HG02973 (cell line): ENCODE measurements at regions not wholly inside any gene's neighbourhood (a gene's known extent, or its start where the extent isn't known, plus 50 kb on each side); places are given as distances from the start of the nearest gene placed in this dataset.
"Not testable (repeated sequence)": the region's sequence is repeated elsewhere in the genome, so short reads cannot be mapped to it uniquely, and the experiment has no call there.

Source experiments
- ATAC-seq: cut with Tn5 transposase; IDR thresholded peaks from one replicate; pipeline ENCODE4 v1.9.1; 2021; ENCODE audit warnings: moderate library complexity; ENCODE audit not compliant: unreplicated experiment

DNA sequence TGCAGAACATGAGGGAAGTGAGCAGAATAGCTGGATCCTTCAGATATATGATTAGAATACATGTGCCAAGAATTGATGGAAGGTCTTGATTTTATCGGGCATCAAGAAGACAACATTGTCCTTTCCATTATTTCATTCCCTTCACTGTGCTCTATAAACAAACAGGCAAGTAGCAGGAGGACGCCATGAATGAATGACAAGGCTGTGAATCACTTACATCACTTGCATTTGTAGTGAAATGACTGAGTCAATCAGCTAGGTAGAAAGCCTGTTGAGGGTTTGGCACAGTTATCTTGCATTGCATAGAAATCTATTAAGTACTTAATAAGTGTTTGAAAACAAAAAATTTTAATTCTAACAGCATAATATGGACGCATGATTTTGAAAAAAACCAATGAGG, 548.8 kb upstream of the IZUMO3 start:
- no peak for ATAC-seq

GRCh38 chr9:25078202-25078601, 532.5 kb upstream of the IZUMO3 start:
- no peak for ATAC-seq

DNA sequence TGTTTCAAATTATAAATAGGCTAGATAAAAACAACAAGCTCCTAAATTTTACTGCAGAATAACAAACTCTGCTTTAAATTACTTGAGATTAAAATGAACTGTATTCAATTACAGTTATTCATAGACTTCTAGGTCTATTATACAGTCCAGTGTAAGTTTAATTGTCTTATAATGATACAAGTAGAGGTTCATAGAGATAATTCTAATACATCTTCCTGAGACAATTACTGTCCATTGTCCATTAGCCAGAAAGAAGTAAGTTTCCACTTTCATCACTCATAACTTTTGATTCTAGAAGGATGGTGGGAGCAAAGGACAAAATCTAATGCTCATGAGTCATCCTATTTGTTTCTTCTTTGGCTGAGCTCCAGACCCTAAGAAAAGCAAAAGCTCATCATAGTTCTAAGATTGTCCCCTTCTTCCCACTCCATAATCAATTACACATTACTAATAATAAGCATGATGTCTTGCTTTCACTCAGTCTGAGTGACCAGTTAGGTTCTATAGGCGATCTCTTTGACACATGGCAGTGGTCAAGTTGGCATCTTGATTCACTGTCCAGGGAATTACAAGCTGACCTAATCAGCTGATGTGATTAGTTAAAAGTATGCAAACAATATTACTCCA, 502.5 kb upstream of the IZUMO3 start:
- ATAC-seq, result no peak

- ATAC-seq, result not testable (repeated sequence)
Measured at GRCh38 chr9:25045469-25045868, 499.8 kb upstream of the IZUMO3 start.

- ATAC-seq, result no peak
Measured at GRCh38 chr9:25029743-25030142, 484.0 kb upstream of the IZUMO3 start.

DNA sequence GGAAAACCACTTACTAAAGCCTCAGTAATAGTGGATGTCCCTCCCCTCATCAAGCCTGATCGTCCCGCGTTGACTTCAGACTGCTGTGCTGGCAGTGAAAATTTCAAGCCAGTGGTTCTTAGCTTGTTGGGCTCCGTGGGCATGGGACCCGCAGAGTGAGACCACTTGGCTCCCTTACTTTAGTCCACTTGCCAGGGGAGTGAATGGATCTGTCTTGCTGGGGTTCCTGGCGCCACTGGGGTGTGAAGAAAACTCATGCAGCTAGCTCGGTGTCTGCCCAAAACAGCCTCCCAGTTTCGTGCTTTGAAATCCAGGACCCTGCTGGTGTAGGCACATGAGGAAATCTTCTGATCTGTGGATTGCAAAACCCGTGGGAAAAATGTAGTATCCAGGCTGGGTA, 480.0 kb upstream of the IZUMO3 start:
- no peak for ATAC-seq

- ATAC-seq, result no peak
Measured at GRCh38 chr9:25025156-25025555, 479.5 kb upstream of the IZUMO3 start.

DNA sequence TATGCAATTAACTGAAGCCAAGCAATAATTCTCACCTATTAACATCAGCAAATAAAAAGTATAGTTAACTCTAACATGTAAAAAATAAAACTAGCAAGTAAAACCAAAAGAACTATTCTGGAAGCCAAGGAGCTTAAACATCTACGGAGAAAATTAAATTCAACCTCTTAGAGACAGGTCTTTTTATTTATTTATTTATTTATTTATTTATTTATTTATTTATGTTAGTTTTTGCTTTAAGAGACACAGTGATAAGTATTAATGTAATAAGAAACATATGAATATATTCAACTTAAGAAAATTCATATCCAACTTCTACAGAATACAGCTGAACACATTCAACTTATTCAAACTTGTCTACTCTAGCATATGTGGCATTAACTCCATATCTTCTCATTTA, 472.1 kb upstream of the IZUMO3 start:
- ATAC-seq, result no peak

GRCh38 chr9:25010027-25010662, 464.4 kb upstream of the IZUMO3 start:
- no peak for ATAC-seq

- ATAC-seq, result no peak
Measured at GRCh38 chr9:25003686-25004085, 458.0 kb upstream of the IZUMO3 start.

GRCh38 chr9:24986331-24986730, 440.6 kb upstream of the IZUMO3 start:
- no peak for ATAC-seq

DNA sequence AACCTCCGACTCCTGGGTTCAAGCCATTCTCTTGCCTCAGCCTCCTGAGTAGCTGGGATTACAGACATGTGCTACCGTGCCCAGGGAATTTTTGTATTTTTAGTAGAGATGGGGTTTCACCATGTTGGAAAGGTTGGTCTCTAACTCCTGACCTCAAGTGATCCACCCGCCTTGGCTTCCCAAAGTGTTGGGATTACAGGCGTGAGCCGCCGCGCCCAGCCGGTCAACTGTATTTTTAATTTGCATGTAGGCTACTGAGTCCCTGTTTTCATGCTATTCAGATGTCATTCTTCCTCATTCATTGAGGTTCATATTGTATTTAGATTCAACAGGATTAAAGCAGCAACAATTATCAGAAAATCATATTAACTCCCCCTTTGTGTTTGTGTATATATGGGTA, 425.1 kb upstream of the IZUMO3 start:
- ATAC-seq, result not testable (repeated sequence)

DNA sequence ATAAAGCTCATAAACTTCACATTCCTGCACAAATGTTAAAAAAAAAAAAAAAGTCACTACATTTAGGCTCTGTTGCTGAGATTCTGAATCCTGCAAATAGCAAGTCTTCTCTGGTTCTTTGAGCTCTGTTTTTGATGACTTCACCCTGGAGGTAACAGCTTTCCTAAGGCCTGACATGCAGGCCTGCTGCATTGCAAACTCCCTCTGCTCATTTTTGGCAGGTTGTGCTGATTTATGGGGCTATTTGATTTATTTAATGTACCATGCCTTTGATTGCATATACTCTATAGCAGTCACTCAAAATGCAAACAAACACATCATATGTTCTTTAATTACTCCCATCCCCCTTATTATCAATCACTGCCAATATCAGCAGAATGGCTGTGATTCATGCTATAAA, 416.1 kb upstream of the IZUMO3 start:
- ATAC-seq, result no peak

DNA sequence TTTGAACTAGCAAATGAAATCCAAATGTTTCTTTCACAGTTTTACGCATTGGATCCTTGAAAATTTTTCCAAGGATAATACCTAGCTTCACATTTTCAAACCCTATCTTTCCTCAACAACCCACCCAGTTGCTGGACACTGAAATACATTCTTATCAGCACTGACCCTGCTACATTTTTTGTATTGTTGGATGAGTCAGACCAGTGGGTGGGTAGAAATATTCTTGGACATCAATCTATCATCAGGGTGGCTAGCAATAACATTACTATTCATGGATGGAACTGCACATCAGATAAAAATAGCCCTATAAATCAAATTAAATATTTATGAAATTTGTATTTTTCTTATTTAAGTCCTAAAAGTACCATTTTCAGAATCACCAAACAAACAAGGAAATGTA, 407.4 kb upstream of the IZUMO3 start:
- no peak for ATAC-seq

- no peak for ATAC-seq
Measured at GRCh38 chr9:24939109-24939850, 393.6 kb upstream of the IZUMO3 start.

- no peak for ATAC-seq
Measured at GRCh38 chr9:24936117-24936516, 390.4 kb upstream of the IZUMO3 start.

DNA sequence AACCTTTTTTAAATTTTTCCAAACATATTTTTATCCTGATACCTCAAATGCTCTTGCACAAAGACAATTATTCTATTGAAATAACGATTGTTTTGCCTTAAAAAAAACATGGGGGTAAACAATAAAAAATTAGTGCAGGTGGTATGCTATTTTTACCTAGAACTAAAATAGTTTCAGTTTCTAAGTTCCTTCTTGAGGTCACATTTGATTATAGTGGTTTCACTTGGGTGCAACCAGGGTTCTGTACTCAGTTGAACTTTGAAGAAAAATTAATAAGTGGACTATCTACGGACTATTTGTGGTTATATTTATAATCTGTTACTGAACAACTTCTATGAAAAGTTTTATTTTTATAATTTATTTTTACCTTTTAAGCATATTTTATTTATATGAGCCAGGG, 387.1 kb upstream of the IZUMO3 start:
- no peak for ATAC-seq

DNA sequence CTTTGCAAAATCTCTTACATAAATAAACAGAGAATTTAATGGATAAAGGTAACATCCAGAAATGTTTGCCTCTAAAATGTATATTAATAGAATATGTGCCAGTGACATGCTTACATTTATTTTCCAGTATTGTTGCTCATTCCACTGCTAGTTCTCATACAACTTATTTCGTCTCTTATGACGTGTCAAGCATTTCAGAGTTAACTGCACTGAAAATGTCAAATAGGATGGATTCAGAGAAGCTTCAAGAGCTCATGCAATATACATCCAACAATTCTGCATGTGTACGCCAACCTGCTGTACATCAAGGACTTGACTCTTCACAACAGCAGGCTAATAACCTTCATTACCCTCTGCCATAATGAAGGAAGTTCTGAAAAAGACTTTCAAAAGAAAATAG, 386.2 kb upstream of the IZUMO3 start:
- ATAC-seq, result no peak

DNA sequence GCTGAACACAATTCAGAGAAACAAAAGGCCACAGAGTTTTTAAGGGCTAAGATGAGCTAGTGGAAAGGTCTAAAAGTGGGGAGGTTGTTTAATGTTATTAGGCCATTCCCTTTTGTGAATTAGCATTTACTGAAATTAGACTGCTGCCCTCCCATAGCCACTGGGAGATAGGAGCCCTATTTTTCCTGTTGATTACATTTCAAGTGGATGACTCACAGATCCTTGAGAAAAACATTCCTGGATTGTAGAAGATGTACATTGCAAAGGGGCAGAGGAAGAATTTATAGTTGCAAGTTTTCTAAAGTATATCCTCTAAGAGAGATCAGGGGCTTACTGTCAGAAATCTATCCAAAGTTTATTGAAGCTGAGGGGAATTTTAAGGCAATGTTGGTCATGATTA, 367.1 kb upstream of the IZUMO3 start:
- no peak for ATAC-seq

DNA sequence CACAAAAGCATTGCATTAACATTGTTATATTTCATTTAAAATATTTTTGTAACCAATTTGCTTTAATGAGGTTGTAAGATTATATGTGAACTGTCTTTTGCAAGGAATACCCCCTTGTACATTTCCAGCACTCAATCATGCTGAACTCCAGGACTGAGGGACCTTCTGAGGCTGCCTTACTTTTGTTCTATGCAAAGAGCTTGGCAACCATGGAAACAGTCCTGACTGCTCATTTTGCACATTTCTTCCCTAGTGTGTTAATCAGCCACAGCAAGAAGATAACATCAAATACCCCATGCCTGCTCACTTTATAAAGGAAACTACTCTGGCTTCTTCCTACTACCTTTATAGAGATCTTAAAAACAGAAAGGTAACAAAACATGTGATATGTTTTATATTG, 355.6 kb upstream of the IZUMO3 start:
- ATAC-seq, result no peak

DNA sequence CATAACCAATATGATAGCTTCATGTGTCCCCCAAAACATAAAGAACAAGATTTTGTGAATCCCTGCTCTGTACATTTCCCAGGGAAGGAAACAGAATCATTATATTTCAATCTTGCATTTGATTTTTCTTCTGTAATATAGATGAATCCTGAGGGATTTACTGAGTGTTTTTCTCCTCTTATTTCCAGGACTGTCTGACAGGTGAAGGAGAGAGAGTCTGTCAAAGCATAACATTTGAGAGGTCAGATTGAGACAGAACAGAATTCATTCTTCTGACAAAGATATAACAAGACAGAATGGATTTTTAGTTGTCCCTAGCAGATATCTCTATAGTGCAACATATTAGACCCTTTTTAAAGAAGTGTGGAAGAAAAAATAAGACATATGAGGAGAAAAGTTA, 354.5 kb upstream of the IZUMO3 start:
- no peak for ATAC-seq

DNA sequence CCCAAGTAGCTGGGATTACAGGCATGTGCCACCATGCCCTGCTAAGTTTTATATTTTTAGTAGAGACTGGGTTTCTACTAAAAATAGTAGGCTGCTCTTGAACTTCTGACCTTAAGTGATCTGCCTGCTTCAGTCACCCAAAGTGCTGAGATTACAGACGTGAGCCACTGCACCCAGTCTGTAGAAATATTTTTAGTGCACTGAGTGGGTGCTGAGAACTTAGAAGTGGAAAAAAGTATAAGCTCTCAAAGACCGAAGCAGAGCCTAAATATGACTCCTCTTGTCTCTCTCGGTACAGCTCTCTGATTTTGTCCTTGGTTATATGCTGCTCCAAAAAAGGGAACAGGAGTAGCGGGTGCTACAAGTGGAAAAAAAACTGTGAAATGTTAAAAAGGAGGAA, 353.8 kb upstream of the IZUMO3 start:
- no peak for ATAC-seq
